Glutamatergic neuron (in vitro differentiated cells): ENCODE measurements at regions not wholly inside any gene's neighbourhood (a gene's known extent, or its start where the extent isn't known, plus 50 kb on each side); places are given as distances from the start of the nearest gene placed in this dataset.

ENCODE experiments used
- DNase-seq: peaks from one replicate; pipeline ENCODE4 v3.0.0; 2022
- H3K27ac Mint-ChIP-seq: one replicate; pipeline ENCODE4 v1.8.0; 2020; ENCODE audit warnings: mild to moderate bottlenecking, mixed read lengths, inconsistent platforms; ENCODE audit not compliant: unreplicated experiment
- H3K27me3 Mint-ChIP-seq: one replicate; pipeline ENCODE4 v1.8.0; 2020; ENCODE audit warnings: mild to moderate bottlenecking, moderate library complexity, mixed read lengths, inconsistent platforms; ENCODE audit not compliant: unreplicated experiment
- H3K36me3 Mint-ChIP-seq: one replicate; pipeline ENCODE4 v1.8.0; 2020; ENCODE audit warnings: mild to moderate bottlenecking, mixed read lengths, inconsistent platforms; ENCODE audit not compliant: unreplicated experiment
- H3K4me1 Mint-ChIP-seq: one replicate; pipeline ENCODE4 v1.8.0; 2020; ENCODE audit warnings: mild to moderate bottlenecking, low read depth, mixed read lengths, inconsistent platforms; ENCODE audit not compliant: unreplicated experiment
- H3K4me3 Mint-ChIP-seq: one replicate; pipeline ENCODE4 v1.8.0; 2020; ENCODE audit warnings: mild to moderate bottlenecking, mixed read lengths, inconsistent platforms; ENCODE audit not compliant: unreplicated experiment
- H3K9me3 Mint-ChIP-seq: one replicate; pipeline ENCODE4 v1.8.0; 2020; ENCODE audit warnings: mild to moderate bottlenecking, moderate library complexity, mixed read lengths, inconsistent platforms; ENCODE audit not compliant: unreplicated experiment
- CTCF ChIP-seq: fragments of 200-600 bp; sonication (generic); IDR thresholded peaks from one replicate; pipeline ENCODE4 v1.5.0; 2021; ENCODE audit not compliant: partially characterized antibody, unreplicated experiment

- H3K27ac Mint-ChIP-seq = no peak overlapping the region
- H3K4me3 Mint-ChIP-seq = no peak overlapping the region
- H3K9me3 Mint-ChIP-seq = no peaks in the 10 kb centered on the region
- no peaks in the 10 kb centered on the region for H3K4me1 Mint-ChIP-seq
- DNase-seq = no peak
- H3K27me3 Mint-ChIP-seq = no peaks in the 10 kb centered on the region
- TF ChIP-seq CTCF = no peak
- no peaks in the 10 kb centered on the region for H3K36me3 Mint-ChIP-seq
Observed at GRCh38 chrX:16416588-16416987, 233.4 kb upstream of the S100G start.

- no peak for TF ChIP-seq CTCF
- no peaks in the 10 kb centered on the region for H3K36me3 Mint-ChIP-seq
- no peaks in the 10 kb centered on the region for H3K4me1 Mint-ChIP-seq
- no peak overlapping the region for H3K4me3 Mint-ChIP-seq
- no peak for DNase-seq
- no peaks in the 10 kb centered on the region for H3K27me3 Mint-ChIP-seq
- H3K9me3 Mint-ChIP-seq = no peaks in the 10 kb centered on the region
- no peak overlapping the region for H3K27ac Mint-ChIP-seq
Observed at GRCh38 chrX:16418650-16419049, 231.3 kb upstream of the S100G start.

GRCh38 chrX:16427668-16428067, 222.3 kb upstream of the S100G start:
- H3K27me3 Mint-ChIP-seq = no peaks in the 10 kb centered on the region
- no peak overlapping the region for H3K27ac Mint-ChIP-seq
- no peaks in the 10 kb centered on the region for H3K4me1 Mint-ChIP-seq
- TF ChIP-seq CTCF = no peak
- no peak for DNase-seq
- H3K9me3 Mint-ChIP-seq = no peaks in the 10 kb centered on the region
- no peaks in the 10 kb centered on the region for H3K36me3 Mint-ChIP-seq
- no peak overlapping the region for H3K4me3 Mint-ChIP-seq

GRCh38 chrX:16429406-16429805, 220.6 kb upstream of the S100G start:
- no peak for TF ChIP-seq CTCF
- no peak for DNase-seq
- H3K27ac Mint-ChIP-seq = no peak overlapping the region
- no peaks in the 10 kb centered on the region for H3K27me3 Mint-ChIP-seq
- H3K9me3 Mint-ChIP-seq = no peaks in the 10 kb centered on the region
- H3K36me3 Mint-ChIP-seq = no peaks in the 10 kb centered on the region
- H3K4me1 Mint-ChIP-seq = no peaks in the 10 kb centered on the region
- H3K4me3 Mint-ChIP-seq = no peak overlapping the region

GRCh38 chrX:16431266-16431665, 218.7 kb upstream of the S100G start:
- H3K4me3 Mint-ChIP-seq = no peak overlapping the region
- DNase-seq = no peak
- H3K9me3 Mint-ChIP-seq = no peaks in the 10 kb centered on the region
- no peaks in the 10 kb centered on the region for H3K4me1 Mint-ChIP-seq
- H3K36me3 Mint-ChIP-seq = no peaks in the 10 kb centered on the region
- no peaks in the 10 kb centered on the region for H3K27me3 Mint-ChIP-seq
- no peak overlapping the region for H3K27ac Mint-ChIP-seq
- TF ChIP-seq CTCF = no peak
